HepG2 (cell line): ENCODE measurements at regions not wholly inside any gene's neighbourhood (a gene's known extent, or its start where the extent isn't known, plus 50 kb on each side); places are given as distances from the start of the nearest gene placed in this dataset.

Experiments
- ATAC-seq: fragments of 200-7000 bp; cut with Tn5 transposase; 3 replicates; pipeline ENCODE4 v1.9.1; 2020; ENCODE audit warnings: mild to moderate bottlenecking, moderate library complexity
- BruUV-seq: library from RNA; stranded (reverse); fragments of 400-500 nt; replicated peaks from 2 replicates; lab custom pipeline; 2021; lab: Mats Ljungman, UMichigan
- CTCF ChIA-PET: fragments of 300-600 bp; formaldehyde crosslinking; extraction: SDS; loops from one replicate; lab custom pipeline; 2021; ENCODE audit warnings: low total read pairs, inconsistent platforms, low intra/inter-chr PET ratio; lab: Yijun Ruan, JAX
- POLR2A ChIA-PET: fragments of 350-600 bp; sonication (Branson Sonifier 250); formaldehyde crosslinking; loops from one replicate; lab custom pipeline; 2020; ENCODE audit warnings: antibody characterized with exemption, inconsistent platforms; lab: Yijun Ruan, JAX
- DNase-seq: peaks from one replicate; pipeline ENCODE4 v3.0.0-alpha.2; 2015; ENCODE audit warnings: low spot score
- FAIRE-seq: peaks from 3 replicates; lab custom pipeline; 2011; peaks lifted over from hg19 to GRCh38; lab: Jason Lieb, UNC
- H2AFZ ChIP-seq: one replicate; pipeline ENCODE4 v1.6.1; 2011; ENCODE audit warnings: low read length, inconsistent platforms
- H3K27ac ChIP-seq: fragments of 300-600 bp; 3 replicates; pipeline ENCODE4 v1.8.0; 2011; ENCODE audit warnings: mixed run types, mild to moderate bottlenecking, mixed read lengths, low read length, inconsistent platforms; ENCODE audit not compliant: insufficient read depth; ENCODE audit errors: extremely low read length
- H3K27me3 ChIP-seq, 2 experiments: fragments of 200-600 bp in 1 of 2; 2 replicates in 1 of 2; 3 replicates in 1 of 2; pipeline versions ENCODE4 v1.6.0 to v1.8.0; 2011; ENCODE audit warnings: low read length in 2 of 2, mild to moderate bottlenecking in 2 of 2, moderate library complexity in 2 of 2, inconsistent platforms in 1 of 2; ENCODE audit not compliant: insufficient read depth in 2 of 2, control insufficient read depth in 1 of 2
- H3K36me3 ChIP-seq, 2 experiments: fragments of 200-600 bp in 1 of 2; replicated peaks in 1 of 2; 2 replicates in 1 of 2; 3 replicates in 1 of 2; pipeline versions ENCODE4 v1.5.1 to v1.8.0; 2011; ENCODE audit warnings: low read length in 2 of 2, inconsistent platforms in 1 of 2; ENCODE audit not compliant: insufficient read depth in 2 of 2, control insufficient read depth in 1 of 2
- H3K4me1 ChIP-seq: 2 replicates; pipeline ENCODE4 v1.5.1; 2012; ENCODE audit warnings: low read length, inconsistent platforms; ENCODE audit not compliant: insufficient read depth
- H3K4me2 ChIP-seq: 2 replicates; pipeline ENCODE4 v1.6.0; 2011; ENCODE audit warnings: low read depth, low read length, inconsistent platforms
- H3K4me3 ChIP-seq, 3 experiments: fragments of 200-600 bp in 1 of 3; sonication (generic), shearing (Covaris generic) in 1 of 3; replicated peaks in 1 of 3; 2 replicates each; pipeline ENCODE4 v1.5.1; 2011 to 2016; ENCODE audit warnings: low read length in 3 of 3, inconsistent platforms in 2 of 3, low read depth in 2 of 3, mild to moderate bottlenecking in 2 of 3, control low read depth in 1 of 3, mixed read lengths in 1 of 3; ENCODE audit not compliant: insufficient read depth in 1 of 3
- H3K79me2 ChIP-seq: one replicate; pipeline ENCODE4 v1.6.1; 2011; ENCODE audit warnings: low read length, inconsistent platforms; ENCODE audit not compliant: insufficient read depth
- H3K9ac ChIP-seq: 2 replicates; pipeline ENCODE4 v1.6.0; 2011; ENCODE audit warnings: mild to moderate bottlenecking, low read depth, low read length, inconsistent platforms; ENCODE audit not compliant: insufficient read depth
- H3K9me3 ChIP-seq: 2 replicates; pipeline ENCODE4 v1.5.1; 2012; ENCODE audit warnings: mild to moderate bottlenecking, low read length
- H4K20me1 ChIP-seq: 2 replicates; pipeline ENCODE4 v1.6.0; 2011; ENCODE audit warnings: inconsistent platforms, mild to moderate bottlenecking, low read length, moderate library complexity; ENCODE audit not compliant: insufficient read depth
- CHD4 ChIP-seq: fragments of 200-600 bp; sonication (generic); IDR thresholded peaks from 2 replicates; pipeline ENCODE4 v1.7.0; 2017; ENCODE audit warnings: mild to moderate bottlenecking, low read length, borderline replicate concordance
- PRDM15 ChIP-seq: sonication (generic); formaldehyde crosslinking; IDR thresholded peaks from 2 replicates; pipeline ENCODE4 v1.4.0; 2020; ENCODE audit warnings: missing genetic modification reagents
- REXO4 ChIP-seq: sonication (generic); formaldehyde crosslinking; IDR thresholded peaks from 2 replicates; pipeline ENCODE4 v1.8.0; 2022; ENCODE audit warnings: missing genetic modification reagents, mild to moderate bottlenecking, borderline replicate concordance
- TP53 ChIP-seq: sonication (generic); formaldehyde crosslinking; conservative IDR thresholded peaks from 2 replicates; pipeline ENCODE4 v1.4.0; 2020; ENCODE audit warnings: missing genetic modification reagents
- ZBTB14 ChIP-seq: sonication (generic); formaldehyde crosslinking; IDR thresholded peaks from 2 replicates; pipeline ENCODE4 v1.4.0; 2020; ENCODE audit warnings: missing genetic modification reagents
- ZC3H4 ChIP-seq: sonication (generic); formaldehyde crosslinking; IDR thresholded peaks from 2 replicates; pipeline ENCODE4 v1.4.0; 2020; ENCODE audit warnings: missing genetic modification reagents, borderline replicate concordance
- WGBS: methylation state at CpG from one replicate; pipeline ENCODE4 v1.1.6; 2017; ENCODE audit warnings: low lambda C conversion rate; 5-methylcytosine and 5-hydroxymethylcytosine counted together
- in situ Hi-C: cut with HindIII; loops from 2 replicates; pipeline ENCODE4 v1.10.0; 2017; ENCODE audit warnings: low pct_unique_long_range_greater_than_20kb; ENCODE audit not compliant: extremely low pct_ligation_motif_present
- intact Hi-C: fragments of 100-400 bp; cut with micrococcal nuclease; formaldehyde crosslinking; loops from one replicate; pipeline ENCODE4 v1.10.0; 2022; ENCODE audit not compliant: unreplicated experiment

GRCh38 chr16:50487528-50487927 lies 60.7 kb upstream of the NKD1 start:
- no peaks in the 10 kb centered on the region for H3K79me2 ChIP-seq
- H3K4me3 ChIP-seq, result no peak overlapping the region
- H3K4me1 ChIP-seq, result peaks cover 20% of the 10 kb centered on the region
- no peaks in the 10 kb centered on the region for H3K36me3 ChIP-seq
- no peaks in the 10 kb centered on the region for H3K27me3 ChIP-seq
- no peak for DNase-seq
- in situ Hi-C loops, result no loop called here
- no TSS peak for BruUV-seq
- ChIA-PET CTCF (no interaction called here), POLR2A (no interaction called here)
- no peak overlapping the region for H2AFZ ChIP-seq
- no peak overlapping the region for H3K4me2 ChIP-seq
- intact Hi-C loops, result no loop called here
- H3K9ac ChIP-seq, result no peak overlapping the region
- WGBS, result 84% methylated on average over 5 of the region's 5 CpGs
- H3K9me3 ChIP-seq, result peaks cover 11% of the 10 kb centered on the region; the same call in 1 of the 2 replicates
- ATAC-seq, result no peak
- no peaks in the 10 kb centered on the region for H4K20me1 ChIP-seq
- FAIRE-seq, result no peak
- H3K27ac ChIP-seq, result no peak overlapping the region
- TF ChIP-seq REXO4 (CRISPR knock-in tag) (no peak), CHD4 (no peak), ZBTB14 (no peak), ZC3H4 (CRISPR knock-in tag) (no peak), PRDM15 (CRISPR knock-in tag) (peak; percentile 83), TP53 (CRISPR knock-in tag) (no peak)
